GM13977 (cell line): ENCODE measurements at regions not wholly inside any gene's neighbourhood (a gene's known extent, or its start where the extent isn't known, plus 50 kb on each side); places are given as distances from the start of the nearest gene placed in this dataset.
A peak's percentile ranks its signal among the peaks of the same experiment; 100 is the strongest.

Experiments
- DNase-seq: peaks from one replicate; pipeline ENCODE4 v3.0.0; 2012; ENCODE audit warnings: low spot score
- in situ Hi-C: fragments of 300-500 bp; cut with MboI; formaldehyde crosslinking; loops from one replicate; pipeline ENCODE4 v1.12.0; 2022; ENCODE audit warnings: low sequenced_read_pairs, low pct_unique_long_range_greater_than_20kb, mixed read lengths, inconsistent platforms; ENCODE audit not compliant: unreplicated experiment
- TF ChIP-seq, protein P1 (sequence below): IDR thresholded peaks from 2 replicates; pipeline ENCODE4 v1.5.1; 2012; ENCODE audit warnings: mild to moderate bottlenecking, control low read depth; ENCODE audit not compliant: insufficient read depth; ENCODE audit errors: extremely low read depth, missing control alignments

DNA sequence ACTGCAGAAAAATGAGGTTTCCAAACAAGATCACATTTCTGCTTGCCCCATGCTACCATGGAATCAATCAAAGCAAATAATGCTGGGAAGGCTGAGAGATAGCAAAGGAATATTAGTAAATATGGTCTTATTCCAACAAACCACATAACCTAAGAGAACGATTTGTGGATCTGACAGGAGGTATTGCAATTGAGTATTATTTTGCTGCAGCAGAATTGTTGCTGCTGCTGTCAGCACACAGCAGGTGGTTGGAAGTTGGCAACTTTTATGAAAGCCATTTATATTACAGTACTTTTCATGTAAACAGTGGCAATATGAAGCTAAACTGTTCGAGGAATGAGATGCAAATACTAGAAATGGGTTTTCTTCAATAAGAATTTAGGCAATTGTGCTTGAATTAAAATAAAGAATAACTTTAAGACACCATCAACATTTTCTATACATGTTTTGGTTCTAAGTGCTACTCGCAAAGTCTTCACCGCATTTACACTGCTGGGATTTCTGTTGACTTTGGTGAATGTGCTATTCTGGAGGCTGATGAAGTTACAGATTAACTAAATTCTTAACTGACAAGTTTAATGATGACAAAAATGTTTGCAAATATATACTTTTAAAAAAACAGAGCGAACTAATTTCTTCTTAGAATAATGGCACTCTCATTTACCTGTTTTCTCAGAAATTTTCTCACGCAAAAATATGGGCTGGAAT lies 1285.7 kb downstream of the CNTNAP5 start:
- in situ Hi-C loops = no loop called here
- TF ChIP-seq, protein P1, sequence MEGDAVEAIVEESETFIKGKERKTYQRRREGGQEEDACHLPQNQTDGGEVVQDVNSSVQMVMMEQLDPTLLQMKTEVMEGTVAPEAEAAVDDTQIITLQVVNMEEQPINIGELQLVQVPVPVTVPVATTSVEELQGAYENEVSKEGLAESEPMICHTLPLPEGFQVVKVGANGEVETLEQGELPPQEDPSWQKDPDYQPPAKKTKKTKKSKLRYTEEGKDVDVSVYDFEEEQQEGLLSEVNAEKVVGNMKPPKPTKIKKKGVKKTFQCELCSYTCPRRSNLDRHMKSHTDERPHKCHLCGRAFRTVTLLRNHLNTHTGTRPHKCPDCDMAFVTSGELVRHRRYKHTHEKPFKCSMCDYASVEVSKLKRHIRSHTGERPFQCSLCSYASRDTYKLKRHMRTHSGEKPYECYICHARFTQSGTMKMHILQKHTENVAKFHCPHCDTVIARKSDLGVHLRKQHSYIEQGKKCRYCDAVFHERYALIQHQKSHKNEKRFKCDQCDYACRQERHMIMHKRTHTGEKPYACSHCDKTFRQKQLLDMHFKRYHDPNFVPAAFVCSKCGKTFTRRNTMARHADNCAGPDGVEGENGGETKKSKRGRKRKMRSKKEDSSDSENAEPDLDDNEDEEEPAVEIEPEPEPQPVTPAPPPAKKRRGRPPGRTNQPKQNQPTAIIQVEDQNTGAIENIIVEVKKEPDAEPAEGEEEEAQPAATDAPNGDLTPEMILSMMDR = no peak
- DNase-seq = no peak

DNA sequence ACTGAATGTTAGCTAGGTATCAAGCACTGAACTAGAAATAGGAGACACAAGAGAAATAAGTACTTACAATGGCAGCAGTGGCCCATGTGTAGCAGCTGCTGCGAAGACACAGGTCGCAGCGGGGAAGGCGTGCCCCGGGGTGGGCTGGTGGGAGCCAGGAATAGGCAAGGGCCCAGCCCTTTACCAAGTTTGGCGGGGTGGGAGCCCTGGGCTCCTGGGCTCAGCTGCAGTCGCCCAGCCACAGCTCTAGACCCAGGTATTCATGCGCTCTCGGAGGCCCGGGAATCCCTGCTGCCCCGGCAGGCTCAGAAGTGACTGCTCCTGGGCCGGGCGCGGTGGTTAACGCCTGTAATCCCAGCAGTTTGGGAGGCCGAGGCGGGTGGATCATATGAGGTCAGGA lies 1287.3 kb downstream of the CNTNAP5 start:
- no peak for DNase-seq
- in situ Hi-C loops = no loop called here
- TF ChIP-seq, protein P1 = no peak

DNA sequence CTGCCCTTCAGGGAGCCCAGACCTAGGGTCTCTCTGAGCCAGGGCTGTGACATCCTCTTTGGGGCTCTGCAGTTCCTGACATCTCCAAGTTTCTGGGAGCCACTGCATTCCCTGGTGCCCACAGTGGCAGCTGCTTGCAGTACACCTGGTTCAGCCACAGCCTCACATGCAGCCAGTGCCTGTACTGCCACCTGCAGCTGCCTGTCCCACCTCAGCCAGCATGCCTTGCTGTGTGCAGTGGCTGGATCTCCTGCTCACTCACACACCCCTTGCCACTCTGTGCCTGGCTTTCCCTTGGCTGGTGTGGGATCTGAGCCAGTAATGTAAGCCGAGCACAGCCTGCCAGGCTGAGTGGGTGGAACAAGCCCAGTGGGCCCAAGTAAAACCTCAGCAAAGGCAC lies 1288.7 kb downstream of the CNTNAP5 start:
- no peak for DNase-seq
- TF ChIP-seq, protein P1 = peak; percentile 10
- in situ Hi-C loops = no loop called here

DNA sequence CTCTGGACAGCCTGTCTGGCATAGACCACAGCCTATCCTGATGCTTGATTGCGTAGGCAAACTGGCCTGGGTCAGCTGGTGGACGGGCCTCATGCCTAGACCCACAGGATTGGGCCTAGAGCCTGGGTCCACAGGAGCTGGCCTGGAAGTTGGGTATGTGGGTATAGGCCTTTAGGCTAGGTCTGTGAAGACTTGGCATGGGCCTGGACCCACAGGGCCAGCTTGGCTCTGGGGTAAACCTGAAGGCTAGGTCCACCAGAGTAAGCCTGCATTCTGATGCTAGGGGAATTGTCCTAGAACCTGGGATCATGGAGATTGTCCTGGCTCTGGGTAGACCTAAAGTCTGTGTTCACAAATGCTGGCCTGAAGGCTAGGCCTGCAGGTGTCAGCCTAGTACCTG lies 1293.7 kb downstream of the CNTNAP5 start:
- TF ChIP-seq, protein P1 = no peak
- DNase-seq = no peak
- in situ Hi-C loops = no loop called here

DNA sequence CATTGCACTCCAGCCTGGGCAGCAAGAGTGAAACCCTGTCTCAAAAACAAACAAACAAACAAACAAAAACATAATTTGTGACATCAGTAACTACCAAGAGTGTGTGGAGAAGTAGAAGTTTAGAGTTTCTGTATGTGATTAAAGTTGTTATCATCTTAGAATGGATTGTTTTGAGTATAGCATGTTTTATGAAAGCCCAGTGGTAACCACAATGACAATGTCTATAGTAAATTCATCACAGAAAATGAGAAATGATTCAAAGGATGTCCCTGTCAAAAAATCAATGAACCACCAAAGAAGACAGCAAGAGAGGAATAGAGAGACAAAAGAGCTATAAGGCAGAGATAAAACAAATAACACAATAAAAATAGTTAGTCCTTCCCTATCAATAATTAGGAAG lies 1299.2 kb downstream of the CNTNAP5 start:
- TF ChIP-seq, protein P1 = no peak
- DNase-seq = no peak
- in situ Hi-C loops = no loop called here

DNA sequence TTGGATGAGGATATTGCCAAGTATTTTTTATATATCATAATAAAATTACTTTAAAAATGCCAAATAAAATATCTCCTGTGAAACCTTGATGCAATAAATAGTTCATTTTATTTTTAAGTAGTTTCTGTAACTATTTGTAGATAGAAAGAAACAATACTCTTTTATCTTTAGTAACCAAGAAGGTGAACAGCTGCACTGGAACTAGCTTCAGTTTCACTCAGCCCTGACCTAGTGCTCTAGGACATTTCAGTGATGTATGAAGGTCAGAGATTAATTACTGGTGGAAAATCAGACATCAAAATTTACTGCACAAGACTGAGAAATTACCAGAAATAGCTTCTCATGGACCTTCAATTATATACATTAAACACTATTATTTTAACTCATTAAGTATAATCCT lies 1305.0 kb downstream of the CNTNAP5 start:
- TF ChIP-seq, protein P1 = no peak
- DNase-seq = peak; percentile 19
- in situ Hi-C loops = no loop called here
